GM18499 (cell line): ENCODE measurements at regions not wholly inside any gene's neighbourhood (a gene's known extent, or its start where the extent isn't known, plus 50 kb on each side); places are given as distances from the start of the nearest gene placed in this dataset.
"Not testable (repeated sequence)": the region's sequence is repeated elsewhere in the genome, so short reads cannot be mapped to it uniquely, and the experiment has no call there.

Experiments
- ATAC-seq: cut with Tn5 transposase; IDR thresholded peaks from one replicate; pipeline ENCODE4 v1.9.1; 2021; ENCODE audit warnings: moderate number of reproducible peaks; ENCODE audit not compliant: insufficient read depth, unreplicated experiment

DNA sequence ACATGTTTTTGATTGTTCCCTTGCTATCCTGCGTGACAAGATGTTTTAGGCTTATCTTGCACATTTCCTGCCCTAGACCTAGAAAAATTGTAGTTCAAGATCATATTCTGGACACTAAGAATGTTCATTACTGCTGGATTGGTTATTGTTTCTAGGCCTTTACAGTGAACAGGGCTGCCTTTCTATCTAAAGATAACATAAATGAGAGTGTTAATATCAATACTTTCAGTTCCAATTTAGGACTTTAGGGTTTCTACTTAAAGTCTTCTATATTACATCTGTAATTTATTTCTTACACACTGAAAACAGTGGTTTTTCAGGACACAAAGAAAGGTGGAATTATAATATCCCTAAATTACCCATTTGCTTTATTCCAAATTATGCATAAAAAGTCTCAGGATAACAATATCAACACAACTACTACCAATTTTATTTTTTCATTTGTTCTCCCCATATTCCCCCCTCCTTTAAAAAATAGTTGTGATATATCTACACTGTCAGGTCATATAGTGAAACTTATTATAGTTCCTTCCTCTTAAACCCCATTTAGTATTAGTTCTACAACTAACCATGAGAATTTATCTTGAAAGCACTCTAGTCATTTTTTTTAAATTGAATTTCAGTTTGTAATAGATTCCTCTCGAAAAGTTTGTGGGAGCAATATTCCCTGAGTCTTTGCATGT is 293.9 kb upstream of the RIOK2 start:
- peak; percentile 47 for ATAC-seq

DNA sequence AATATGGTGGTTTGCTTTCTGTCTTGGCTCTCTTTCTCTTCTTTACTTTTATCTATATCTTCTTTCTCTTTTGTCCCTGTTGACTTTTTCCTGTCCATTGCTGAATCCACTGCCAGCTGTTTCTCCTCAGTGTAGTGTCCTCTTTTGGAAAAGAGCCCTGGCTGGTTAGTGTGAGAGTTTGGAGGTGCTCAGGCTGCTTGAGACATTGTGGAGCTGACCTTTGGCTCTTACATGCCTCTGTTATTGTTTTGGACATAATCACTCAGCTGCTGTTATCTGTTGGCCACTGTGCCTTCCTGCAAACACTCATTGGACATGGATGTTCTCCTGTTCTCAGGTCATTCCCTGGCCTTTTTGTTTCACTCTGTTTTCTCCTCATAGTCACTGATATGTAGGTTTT is 295.4 kb upstream of the RIOK2 start:
- no peak for ATAC-seq

GRCh38 chr5:97480313-97480712 is 297.3 kb upstream of the RIOK2 start:
- no peak for ATAC-seq

DNA sequence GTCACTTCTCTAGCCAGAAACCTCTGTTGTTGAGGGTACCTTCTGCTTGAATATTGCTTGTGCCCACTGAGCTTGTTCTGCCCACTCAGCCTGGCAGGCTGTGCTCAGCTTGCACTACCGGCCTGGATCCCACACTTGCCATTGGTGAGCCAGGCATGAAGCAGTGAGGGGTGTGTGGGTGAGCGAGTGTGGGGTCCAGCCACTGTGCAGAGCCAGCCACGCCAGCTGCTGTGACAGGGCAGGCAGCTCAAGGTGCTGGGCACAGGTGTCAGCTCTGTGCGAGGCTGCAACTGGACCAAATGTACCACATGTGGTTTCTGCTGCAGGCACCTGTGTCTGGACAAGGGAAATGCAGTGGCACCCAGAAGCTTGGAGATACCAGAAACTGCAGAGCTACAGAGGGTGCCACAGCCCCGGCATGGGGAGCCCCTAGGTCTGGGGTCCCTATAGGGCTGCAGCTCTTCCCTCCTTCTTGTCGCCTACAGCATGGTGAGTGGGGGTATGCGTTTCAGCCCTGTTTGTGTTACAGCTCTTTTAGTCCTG is 305.1 kb upstream of the RIOK2 start:
- ATAC-seq, result no peak

DNA sequence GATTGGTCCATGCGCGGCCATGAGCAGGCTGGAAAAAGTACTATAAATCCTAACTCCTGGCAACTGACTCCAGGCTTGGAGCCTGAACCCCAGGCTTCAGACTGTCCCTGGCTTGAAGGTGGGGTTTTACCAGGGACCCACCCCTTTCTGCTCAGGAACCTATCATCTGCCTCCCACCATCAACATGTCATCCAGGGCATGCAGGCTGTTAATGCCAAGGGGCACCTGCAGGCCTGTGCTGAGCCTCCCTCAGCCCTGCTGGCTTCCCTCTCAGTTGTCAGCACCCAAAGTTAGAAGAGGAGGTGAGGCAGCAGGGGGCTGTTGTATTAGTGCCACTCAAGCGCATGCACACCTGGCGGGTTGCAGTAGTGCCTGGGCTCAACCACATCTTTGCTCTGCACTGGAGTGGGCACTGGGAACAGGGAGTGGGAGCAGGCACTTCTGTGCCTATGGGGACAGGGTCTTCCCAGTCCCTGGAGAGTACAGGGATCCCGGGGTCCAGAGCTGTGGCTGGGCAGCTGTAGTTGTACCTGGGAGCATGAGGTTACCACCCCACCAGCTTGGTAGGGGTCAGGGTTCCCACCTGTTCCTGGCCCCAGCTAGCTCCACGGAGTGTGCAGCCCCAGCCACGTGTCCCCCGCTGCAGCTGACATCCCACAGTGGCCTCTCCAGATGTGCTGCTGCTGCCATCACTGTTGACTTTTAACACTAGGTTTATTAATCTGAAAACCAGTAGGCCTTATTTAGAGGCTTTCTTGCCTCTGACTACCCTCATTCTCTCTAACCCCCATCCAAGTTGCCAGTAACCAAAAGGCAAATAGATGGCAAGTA is 306.2 kb upstream of the RIOK2 start:
- ATAC-seq, result no peak

GRCh38 chr5:97494465-97494864 is 311.4 kb upstream of the RIOK2 start:
- ATAC-seq, result no peak

DNA sequence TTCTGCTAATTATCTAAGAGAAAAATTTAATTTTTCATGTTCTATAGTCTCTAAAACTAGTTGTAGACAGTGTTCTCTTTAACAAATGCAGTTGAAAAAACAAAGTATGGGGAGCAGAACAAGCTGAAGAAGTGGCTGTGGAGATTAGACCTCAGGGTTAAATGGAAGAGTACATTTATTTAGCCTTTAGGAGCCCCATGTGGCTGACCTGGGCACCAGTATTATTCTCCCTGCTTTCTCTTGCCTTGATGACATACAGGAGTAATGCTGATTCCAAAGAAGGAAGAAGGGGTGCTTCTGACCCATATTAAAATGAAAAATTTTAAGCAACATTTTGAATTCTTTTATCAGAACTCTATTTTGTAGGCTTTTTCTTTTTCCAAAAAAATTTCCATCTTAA is 312.3 kb upstream of the RIOK2 start:
- no peak for ATAC-seq

DNA sequence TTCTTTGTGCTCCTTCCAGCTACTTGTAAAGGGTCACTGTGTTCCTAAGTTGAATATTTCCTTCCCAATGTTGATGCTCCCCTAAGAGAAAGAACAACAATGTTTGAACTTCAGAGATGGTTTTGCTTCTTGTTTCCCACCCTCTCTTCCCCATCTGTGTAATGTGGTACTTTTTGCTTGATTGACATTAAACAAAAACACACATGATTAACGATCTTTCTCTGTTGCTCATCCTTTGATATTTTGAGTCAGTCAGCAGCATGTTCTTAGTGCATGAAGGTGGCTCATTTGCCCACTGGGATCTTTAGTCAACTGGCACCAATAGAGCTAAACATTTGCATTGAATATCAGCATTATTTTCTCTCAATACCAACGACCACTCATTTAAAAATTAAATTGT is 313.0 kb upstream of the RIOK2 start:
- no peak for ATAC-seq

DNA sequence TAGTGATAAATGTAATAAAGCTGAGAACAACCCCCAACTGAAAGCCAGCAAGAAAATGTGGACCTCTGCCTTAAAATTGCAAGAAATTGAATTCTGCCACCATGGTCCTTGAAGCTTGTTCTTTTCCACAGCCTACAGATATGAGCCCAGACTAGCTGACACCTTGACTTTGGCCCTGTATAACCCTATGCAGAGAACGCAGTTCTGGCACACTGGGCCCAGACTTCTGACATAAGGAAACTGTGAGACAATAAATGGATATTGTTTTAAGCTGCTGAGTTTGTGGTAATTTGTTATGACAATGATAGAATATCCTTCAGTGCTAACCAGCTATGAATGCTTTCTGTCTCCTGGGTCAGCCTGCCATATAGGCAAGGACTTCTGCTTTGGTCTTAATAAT is 315.6 kb upstream of the RIOK2 start:
- no peak for ATAC-seq

DNA sequence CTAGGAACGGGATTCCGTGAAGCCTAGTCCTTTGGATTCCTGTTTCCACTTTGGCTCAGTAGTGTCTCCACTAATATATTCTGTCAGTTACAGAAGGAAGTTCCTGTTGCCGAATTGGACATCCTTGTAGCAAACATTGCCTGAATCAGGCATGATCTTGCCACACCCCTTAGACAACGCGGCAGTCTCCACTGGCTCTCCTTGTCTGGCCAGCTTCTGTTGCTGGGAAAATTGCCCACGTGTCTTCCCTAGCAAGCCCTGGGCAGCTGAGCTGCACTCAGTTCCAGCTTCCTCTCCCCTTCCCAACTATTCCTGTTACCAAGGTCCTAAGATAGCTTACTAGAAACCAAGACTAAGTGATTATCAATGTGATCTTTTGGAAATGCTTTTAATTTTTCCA is 316.6 kb upstream of the RIOK2 start:
- ATAC-seq, result no peak

GRCh38 chr5:97501286-97501964 is 318.4 kb upstream of the RIOK2 start:
- no peak for ATAC-seq

DNA sequence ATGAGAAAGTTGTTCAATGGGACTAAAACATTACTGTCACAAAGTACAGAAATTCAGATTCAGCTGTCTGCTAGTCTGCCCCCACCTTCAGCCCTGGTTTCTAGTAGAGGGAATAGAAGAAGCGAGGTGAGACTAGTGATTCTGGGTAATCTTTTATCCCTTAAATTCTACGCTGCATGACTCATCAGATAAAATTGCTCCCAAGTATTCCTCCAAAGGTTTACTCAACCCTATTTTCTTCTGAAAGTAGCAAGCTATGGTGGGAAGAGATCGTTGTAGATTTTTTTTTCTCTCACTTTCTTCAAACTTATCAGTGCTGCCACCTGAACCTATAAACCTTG is 318.9 kb upstream of the RIOK2 start:
- ATAC-seq, result no peak

DNA sequence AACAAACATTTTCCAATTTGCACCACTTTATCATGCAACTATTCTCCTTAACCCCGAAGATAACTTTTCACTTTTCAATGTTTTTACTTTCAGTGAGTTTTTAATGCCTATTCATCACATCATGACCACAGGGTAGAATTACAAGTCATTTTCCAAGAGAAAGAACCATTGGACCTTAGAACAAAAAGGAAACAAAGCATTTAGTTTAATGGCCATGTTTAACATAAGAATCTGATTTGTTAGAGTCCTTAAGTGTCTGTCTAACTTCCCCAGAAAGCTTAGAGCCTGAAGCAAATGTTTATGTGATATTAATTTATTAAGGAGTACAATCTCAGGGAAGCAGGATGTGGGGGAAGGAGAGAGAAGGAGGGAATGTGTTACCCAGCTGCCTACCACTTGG is 325.8 kb upstream of the RIOK2 start:
- no peak for ATAC-seq

GRCh38 chr5:97519565-97519964 is 336.5 kb upstream of the RIOK2 start:
- ATAC-seq, result not testable (repeated sequence)

DNA sequence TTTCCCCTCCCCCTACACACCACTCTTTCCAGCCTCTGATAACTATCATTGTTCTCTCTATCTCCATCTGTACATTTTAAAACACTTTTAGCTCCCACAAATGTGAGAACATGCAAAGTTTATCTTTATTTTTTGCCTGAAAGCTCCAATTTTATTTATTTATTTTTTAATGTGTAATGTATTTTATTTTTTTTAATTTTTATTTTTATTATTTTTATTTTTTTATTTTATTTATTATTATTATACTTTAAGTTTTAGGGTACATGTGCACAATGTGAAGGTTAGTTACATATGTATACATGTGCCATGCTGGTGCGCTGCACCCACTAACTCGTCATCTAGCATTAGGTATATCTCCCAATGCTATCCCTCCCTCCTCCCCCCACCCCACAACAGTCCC is 340.3 kb upstream of the RIOK2 start:
- not testable (repeated sequence) for ATAC-seq

DNA sequence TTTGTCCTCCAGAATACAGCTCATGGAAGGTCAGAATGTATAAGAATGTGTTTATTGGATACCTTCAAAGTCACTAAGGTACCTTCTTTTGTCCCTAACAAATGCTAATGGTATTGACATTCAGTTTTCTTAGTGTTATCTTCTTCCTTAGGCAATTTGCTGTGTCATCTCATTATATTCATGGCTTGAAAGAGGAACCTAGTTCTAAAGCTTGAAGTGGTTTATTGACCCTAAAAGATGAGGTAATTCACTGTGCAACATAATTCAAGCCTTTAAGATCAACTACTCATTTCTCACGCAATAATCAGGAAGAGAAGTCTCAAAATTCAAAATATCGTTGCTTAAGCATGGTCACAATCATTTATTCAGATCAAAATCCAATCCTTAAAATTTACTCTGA is 342.7 kb upstream of the RIOK2 start:
- no peak for ATAC-seq

DNA sequence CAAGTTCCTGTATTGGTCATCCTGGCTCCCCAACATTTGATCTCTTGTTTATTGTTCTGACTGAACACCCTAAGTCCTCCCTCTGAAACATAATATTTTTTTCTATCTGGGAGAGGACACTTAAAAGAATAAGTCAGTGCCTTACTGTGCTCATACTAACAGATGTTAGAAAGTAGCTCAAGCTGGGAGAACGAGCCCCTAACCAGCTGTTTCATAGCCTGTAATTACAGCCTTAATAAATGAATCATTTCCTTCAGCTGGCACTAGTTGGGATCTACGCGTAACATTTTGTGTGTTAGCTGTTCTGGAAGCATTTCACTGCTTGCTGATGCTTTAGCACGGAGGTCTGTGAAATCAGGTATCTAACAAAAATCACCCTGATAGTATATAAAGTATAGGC is 345.9 kb upstream of the RIOK2 start:
- ATAC-seq, result no peak

- no peak for ATAC-seq
These were observed 346.4 kb upstream of the RIOK2 start for GRCh38 chr5:97529354-97529985.

- peak; percentile 42 for ATAC-seq
These were observed 348.5 kb upstream of the RIOK2 start for GRCh38 chr5:97531549-97531948.

GRCh38 chr5:97534166-97534565 is 351.1 kb upstream of the RIOK2 start:
- ATAC-seq, result peak; percentile 81

- no peak for ATAC-seq
These were observed 353.6 kb upstream of the RIOK2 start for GRCh38 chr5:97536683-97537082.
